ENCODE measurements at regions not wholly inside any gene's neighbourhood (a gene's known extent, or its start where the extent isn't known, plus 50 kb on each side); places are given as distances from the start of the nearest gene placed in this dataset.

DNA sequence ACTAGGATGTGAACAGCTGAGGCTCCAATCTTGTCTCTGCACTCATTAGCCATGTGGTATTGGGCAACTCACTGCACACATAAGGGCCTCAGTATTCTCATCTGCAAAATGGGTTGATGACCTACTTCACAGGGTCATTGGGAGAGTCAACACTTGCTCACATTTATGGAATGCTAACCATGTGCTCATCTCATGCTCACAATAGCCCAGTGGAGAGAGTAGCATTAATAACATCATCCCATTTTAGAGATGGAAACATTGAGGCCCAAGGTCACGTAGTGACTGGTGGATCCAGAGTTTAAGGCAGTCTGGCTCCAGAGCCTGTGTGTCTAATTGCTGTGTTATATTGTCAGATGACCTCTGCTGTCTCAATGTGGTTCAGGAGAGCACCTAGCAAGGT, 270.2 kb upstream of the SRRM4 start:
- no peaks in the 10 kb centered on the region for H3K79me2 ChIP-seq

DNA sequence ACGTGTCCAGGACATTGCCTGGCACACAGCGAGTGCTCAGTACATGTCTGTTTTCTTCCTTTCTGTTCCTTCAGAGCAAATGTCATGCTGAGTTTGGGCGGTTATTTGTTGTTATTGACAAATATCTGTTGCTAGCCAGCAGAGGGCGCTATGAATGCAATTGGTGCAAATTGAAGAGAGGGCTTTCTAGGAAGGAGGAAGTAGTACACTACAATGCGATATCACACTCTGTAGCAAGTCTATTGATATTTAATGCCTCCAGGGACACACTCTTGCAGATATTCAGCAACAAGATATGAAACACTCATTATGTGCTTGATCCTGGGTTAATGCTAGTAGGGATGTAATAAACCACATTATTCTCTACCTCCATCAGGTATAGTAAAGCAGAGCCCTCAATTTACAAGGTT, 267.3 kb upstream of the SRRM4 start:
- no peaks in the 10 kb centered on the region for H3K79me2 ChIP-seq
- H3K4me1 ChIP-seq: no peaks in the 10 kb centered on the region
- H3K36me3 ChIP-seq (ENCODE audit: control insufficient read depth, insufficient read depth, low read length): no peaks in the 10 kb centered on the region
- TF ChIP-seq, protein P1, sequence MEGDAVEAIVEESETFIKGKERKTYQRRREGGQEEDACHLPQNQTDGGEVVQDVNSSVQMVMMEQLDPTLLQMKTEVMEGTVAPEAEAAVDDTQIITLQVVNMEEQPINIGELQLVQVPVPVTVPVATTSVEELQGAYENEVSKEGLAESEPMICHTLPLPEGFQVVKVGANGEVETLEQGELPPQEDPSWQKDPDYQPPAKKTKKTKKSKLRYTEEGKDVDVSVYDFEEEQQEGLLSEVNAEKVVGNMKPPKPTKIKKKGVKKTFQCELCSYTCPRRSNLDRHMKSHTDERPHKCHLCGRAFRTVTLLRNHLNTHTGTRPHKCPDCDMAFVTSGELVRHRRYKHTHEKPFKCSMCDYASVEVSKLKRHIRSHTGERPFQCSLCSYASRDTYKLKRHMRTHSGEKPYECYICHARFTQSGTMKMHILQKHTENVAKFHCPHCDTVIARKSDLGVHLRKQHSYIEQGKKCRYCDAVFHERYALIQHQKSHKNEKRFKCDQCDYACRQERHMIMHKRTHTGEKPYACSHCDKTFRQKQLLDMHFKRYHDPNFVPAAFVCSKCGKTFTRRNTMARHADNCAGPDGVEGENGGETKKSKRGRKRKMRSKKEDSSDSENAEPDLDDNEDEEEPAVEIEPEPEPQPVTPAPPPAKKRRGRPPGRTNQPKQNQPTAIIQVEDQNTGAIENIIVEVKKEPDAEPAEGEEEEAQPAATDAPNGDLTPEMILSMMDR (IDR thresholded peaks at IDR 0.05): peak; percentile 47
- H3K27me3 ChIP-seq (ENCODE audit: control insufficient read depth, insufficient read depth, low read length): no peaks in the 10 kb centered on the region
- no peak overlapping the region for H3K9ac ChIP-seq
- no peak overlapping the region for H3K4me3 ChIP-seq (ENCODE audit: low read depth, low read length)
- H3K9me3 ChIP-seq (ENCODE audit: control insufficient read depth, low read length): no peaks in the 10 kb centered on the region
- no peak overlapping the region for H3K27ac ChIP-seq
- no peak overlapping the region for H3K4me2 ChIP-seq (ENCODE audit: low read length)
- no peak overlapping the region for H2AFZ ChIP-seq

More for the DNA sequence above, 270.2 kb upstream of the SRRM4 start:
- Histone ChIP-seq H3K4me1 (no peaks in the 10 kb centered on the region), H3K4me2 (ENCODE audit: low read length) (no peak overlapping the region), H3K27me3 (ENCODE audit: control insufficient read depth, insufficient read depth, low read length) (no peaks in the 10 kb centered on the region), H3K27ac (no peak overlapping the region), H3K4me3 (ENCODE audit: low read depth, low read length) (no peak overlapping the region), H3K9ac (no peak overlapping the region), H2AFZ (no peak overlapping the region), H3K9me3 (ENCODE audit: control insufficient read depth, low read length) (no peaks in the 10 kb centered on the region), H3K36me3 (ENCODE audit: control insufficient read depth, insufficient read depth, low read length) (no peaks in the 10 kb centered on the region)
- TF ChIP-seq, protein P1 (IDR thresholded peaks at IDR 0.05): no peak

DNA sequence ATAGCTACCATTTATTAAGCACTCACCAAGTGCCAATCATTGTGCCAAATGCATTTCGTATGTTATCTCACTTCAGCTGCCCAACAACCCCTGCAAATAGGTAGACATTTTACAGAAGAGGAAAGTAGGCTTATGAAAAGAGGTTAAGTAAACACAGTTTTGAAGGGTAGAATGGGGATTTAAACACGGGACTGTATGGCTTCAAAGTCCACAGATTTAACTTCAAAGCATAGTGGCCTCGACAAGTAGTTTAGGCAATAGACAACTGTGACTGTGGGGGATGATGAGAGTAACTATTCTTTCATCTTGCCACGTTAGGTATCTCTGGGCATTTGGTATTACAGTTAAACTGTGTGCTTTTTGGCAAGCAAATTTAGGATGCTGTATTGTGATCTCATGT, 266.8 kb upstream of the SRRM4 start:
- Histone ChIP-seq H3K27ac (no peak overlapping the region), H3K79me2 (no peaks in the 10 kb centered on the region), H3K9ac (no peak overlapping the region), H2AFZ (no peak overlapping the region), H3K4me1 (no peaks in the 10 kb centered on the region), H3K36me3 (ENCODE audit: control insufficient read depth, insufficient read depth, low read length) (no peaks in the 10 kb centered on the region), H3K9me3 (ENCODE audit: control insufficient read depth, low read length) (no peaks in the 10 kb centered on the region), H3K4me2 (ENCODE audit: low read length) (no peak overlapping the region), H3K4me3 (ENCODE audit: low read depth, low read length) (no peak overlapping the region), H3K27me3 (ENCODE audit: control insufficient read depth, insufficient read depth, low read length) (no peaks in the 10 kb centered on the region)
- TF ChIP-seq, protein P1 (IDR thresholded peaks at IDR 0.05): no peak

DNA sequence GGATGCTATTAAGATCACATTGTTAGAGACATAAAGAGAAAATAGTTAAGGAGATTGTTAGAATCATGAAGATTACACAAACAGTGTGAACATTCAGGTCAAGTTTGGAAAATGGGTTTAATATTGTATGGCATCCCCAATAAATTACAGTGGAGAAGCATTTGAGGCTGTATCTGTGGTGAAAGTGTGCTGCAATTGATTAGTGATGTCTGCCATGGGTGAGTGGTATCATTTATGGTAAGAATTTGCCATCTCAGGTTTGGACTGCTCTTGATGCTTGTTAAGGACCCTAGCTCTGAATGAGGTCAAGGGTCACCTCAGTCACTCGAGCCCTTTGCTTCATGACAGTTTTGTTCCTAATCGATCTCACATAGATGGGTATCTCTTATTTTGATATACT, 265.7 kb upstream of the SRRM4 start:
- Histone ChIP-seq H3K9me3 (ENCODE audit: control insufficient read depth, low read length) (no peaks in the 10 kb centered on the region), H2AFZ (no peak overlapping the region), H3K4me1 (no peaks in the 10 kb centered on the region), H3K4me2 (ENCODE audit: low read length) (no peak overlapping the region), H3K9ac (no peak overlapping the region), H3K36me3 (ENCODE audit: control insufficient read depth, insufficient read depth, low read length) (no peaks in the 10 kb centered on the region), H3K79me2 (no peaks in the 10 kb centered on the region), H3K27ac (no peak overlapping the region), H3K27me3 (ENCODE audit: control insufficient read depth, insufficient read depth, low read length) (no peaks in the 10 kb centered on the region), H3K4me3 (ENCODE audit: low read depth, low read length) (no peak overlapping the region)
- TF ChIP-seq, protein P1 (IDR thresholded peaks at IDR 0.05): no peak

DNA sequence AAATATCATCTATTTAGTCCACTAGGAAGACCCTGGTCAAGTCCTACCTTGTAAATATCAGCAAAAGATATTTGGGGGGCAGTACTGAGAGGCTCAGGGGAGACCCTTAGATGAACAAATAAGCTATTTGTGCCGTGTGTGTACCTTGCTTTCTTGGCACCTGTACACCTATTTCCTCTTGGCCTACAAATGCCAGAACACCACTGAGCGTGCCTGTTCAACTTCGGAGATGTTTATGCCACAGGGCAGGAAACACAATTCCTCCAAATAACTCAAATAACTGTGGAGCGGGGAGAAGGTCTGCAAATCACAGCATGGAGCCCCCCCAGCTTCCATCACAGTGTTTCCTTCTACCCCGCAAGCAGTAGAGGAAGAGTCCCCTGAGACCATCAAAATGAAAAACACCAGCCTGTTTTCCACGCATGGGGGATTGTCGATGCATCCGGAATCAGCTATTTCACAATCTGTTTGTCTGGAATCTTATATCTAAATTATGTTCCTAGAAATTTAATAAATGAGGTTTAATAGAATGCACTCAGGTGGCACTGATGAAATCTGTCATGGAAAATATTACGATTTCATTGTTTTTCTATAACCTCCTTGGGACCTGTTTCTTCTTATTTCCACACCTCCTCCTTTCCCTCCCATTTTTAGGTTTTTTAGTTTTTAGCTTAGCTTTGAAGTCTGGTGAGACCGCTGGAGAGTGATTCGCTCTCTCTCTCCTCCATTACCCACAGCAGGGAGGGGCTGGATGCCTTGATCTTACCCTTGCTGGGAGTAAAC, 254.0 kb upstream of the SRRM4 start:
- Histone ChIP-seq H3K9ac (no peak overlapping the region), H3K27ac (no peak overlapping the region), H3K9me3 (ENCODE audit: control insufficient read depth, low read length) (no peaks in the 10 kb centered on the region), H2AFZ (no peak overlapping the region), H3K4me1 (no peaks in the 10 kb centered on the region), H3K36me3 (ENCODE audit: control insufficient read depth, insufficient read depth, low read length) (no peaks in the 10 kb centered on the region), H3K27me3 (ENCODE audit: control insufficient read depth, insufficient read depth, low read length) (no peaks in the 10 kb centered on the region), H3K79me2 (no peaks in the 10 kb centered on the region), H3K4me3 (ENCODE audit: low read depth, low read length) (no peak overlapping the region), H3K4me2 (ENCODE audit: low read length) (no peak overlapping the region)
- TF ChIP-seq, protein P1 (IDR thresholded peaks at IDR 0.05): no peak
